Mesendoderm (in vitro differentiated cells): ENCODE measurements at regions not wholly inside any gene's neighbourhood (a gene's known extent, or its start where the extent isn't known, plus 50 kb on each side); places are given as distances from the start of the nearest gene placed in this dataset.
A peak's percentile ranks its signal among the peaks of the same experiment; 100 is the strongest.

Experiments used
- DNase-seq: peaks from one replicate; pipeline ENCODE4 v3.0.0; 2013
- H2AK5ac ChIP-seq: 2 replicates; pipeline ENCODE4 v1.6.1; 2013; ENCODE audit warnings: low read length, inconsistent platforms
- H2BK120ac ChIP-seq: 2 replicates; pipeline ENCODE4 v1.6.1; 2013; ENCODE audit warnings: low read depth, mild to moderate bottlenecking, low read length, moderate library complexity, mixed read lengths
- H2BK15ac ChIP-seq: replicated peaks from 2 replicates; pipeline ENCODE4 v1.6.1; 2013; ENCODE audit warnings: low read depth, mild to moderate bottlenecking, moderate library complexity
- H2BK5ac ChIP-seq: 2 replicates; pipeline ENCODE4 v1.6.1; 2013; ENCODE audit warnings: low read length, inconsistent platforms
- H3K18ac ChIP-seq: 2 replicates; pipeline ENCODE4 v1.6.1; 2013; ENCODE audit warnings: mild to moderate bottlenecking, low read length, mixed read lengths
- H3K23ac ChIP-seq: one replicate; pipeline ENCODE4 v1.6.1; 2013; ENCODE audit warnings: low read length
- H3K27ac ChIP-seq: 2 replicates; pipeline ENCODE4 v1.5.1; 2013; ENCODE audit warnings: low read depth, mild to moderate bottlenecking, inconsistent platforms, low read length, moderate library complexity
- H3K27me3 ChIP-seq: 2 replicates; pipeline ENCODE4 v1.6.1; 2013; ENCODE audit warnings: low read length, control low read depth, mild to moderate bottlenecking, inconsistent platforms; ENCODE audit not compliant: insufficient read depth, poor library complexity
- H3K36me3 ChIP-seq: 2 replicates; pipeline ENCODE4 v1.6.1; 2013; ENCODE audit warnings: low read length, inconsistent platforms; ENCODE audit not compliant: control insufficient read depth, insufficient read depth
- H3K4ac ChIP-seq: one replicate; pipeline ENCODE4 v1.6.1; 2013; ENCODE audit warnings: low read depth, mild to moderate bottlenecking, low read length, moderate library complexity
- H3K4me1 ChIP-seq: 2 replicates; pipeline ENCODE4 v1.6.1; 2013; ENCODE audit warnings: low read depth, low read length, inconsistent platforms; ENCODE audit not compliant: control insufficient read depth
- H3K4me2 ChIP-seq: 2 replicates; pipeline ENCODE4 v1.6.1; 2013; ENCODE audit warnings: low read length
- H3K4me3 ChIP-seq: 2 replicates; pipeline ENCODE4 v1.5.1; 2013; ENCODE audit warnings: mild to moderate bottlenecking, low read length
- H3K56ac ChIP-seq: one replicate; pipeline ENCODE4 v1.6.1; 2013; ENCODE audit warnings: low read length
- H3K79me1 ChIP-seq: 2 replicates; pipeline ENCODE4 v1.6.1; 2013; ENCODE audit warnings: low read length, inconsistent platforms
- H3K79me2 ChIP-seq: 2 replicates; pipeline ENCODE4 v1.6.1; 2013; ENCODE audit warnings: mild to moderate bottlenecking, low read length; ENCODE audit not compliant: control insufficient read depth, insufficient read depth
- H3K9ac ChIP-seq: 2 replicates; pipeline ENCODE4 v1.6.1; 2013; ENCODE audit warnings: low read length, inconsistent platforms
- H4K5ac ChIP-seq: one replicate; pipeline ENCODE4 v1.6.1; 2013; ENCODE audit warnings: low read length
- H4K8ac ChIP-seq: one replicate; pipeline ENCODE4 v1.6.1; 2013; ENCODE audit warnings: low read depth, mild to moderate bottlenecking, control low read depth, low read length, moderate library complexity
- WGBS: extraction: QIAGEN DNeasy Blood & Tissue Kit; methylation state at CpG from one replicate; pipeline ENCODE4 v1.1.7; 2013; ENCODE audit warnings: low lambda C conversion rate, missing lambda C conversion rate; ENCODE audit not compliant: insufficient coverage; ENCODE audit errors: extremely low coverage; 5-methylcytosine and 5-hydroxymethylcytosine counted together

DNA sequence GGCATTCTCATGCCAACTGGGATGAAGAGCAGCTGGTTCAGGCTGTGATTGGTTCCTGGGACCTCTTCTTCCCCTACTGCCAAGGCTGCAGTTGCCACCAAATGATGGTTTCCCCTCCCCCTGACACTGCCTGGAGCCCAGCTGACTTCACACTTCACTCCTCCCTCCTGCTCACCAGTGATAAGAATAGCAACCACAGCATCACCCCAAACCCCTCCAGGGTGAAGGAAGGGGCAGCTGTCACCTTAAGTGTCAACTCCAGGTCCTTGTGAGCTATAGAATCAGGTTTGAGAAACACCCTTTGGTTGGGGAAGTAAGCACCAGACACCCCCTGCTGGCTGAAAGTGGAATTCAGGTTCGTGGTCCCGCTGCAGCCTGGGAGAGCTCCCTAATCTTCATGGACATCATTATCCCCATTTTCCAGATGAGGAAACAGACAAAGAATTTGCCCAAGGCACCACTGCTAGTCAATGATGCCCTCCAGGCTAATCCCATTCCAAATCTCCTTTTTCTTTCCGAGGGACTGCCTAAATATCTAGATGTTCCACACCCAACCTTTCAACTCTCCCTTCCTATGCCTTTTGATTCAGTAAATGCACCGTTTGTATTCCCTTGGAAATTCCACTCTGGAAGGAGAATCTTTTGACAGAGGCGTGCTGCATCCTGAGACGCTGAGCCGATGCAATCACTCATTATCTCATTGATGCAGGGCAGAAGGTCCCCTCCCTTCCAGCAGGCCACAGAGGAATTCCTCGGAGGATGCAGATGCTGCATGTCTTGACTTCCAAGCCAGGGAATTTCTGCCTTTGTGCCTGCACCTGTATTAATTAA is 50.6 kb upstream of the UQCRFS1 start:
- no peak overlapping the region for H3K4me3 ChIP-seq
- H3K4ac ChIP-seq = no peak overlapping the region
- no peaks in the 10 kb centered on the region for H3K79me1 ChIP-seq
- H3K9ac ChIP-seq = no peak overlapping the region
- no peak overlapping the region for H2BK5ac ChIP-seq
- H3K4me2 ChIP-seq = no peak overlapping the region
- H3K56ac ChIP-seq = no peak overlapping the region
- H4K5ac ChIP-seq = no peak overlapping the region
- WGBS = no CpG with 5 or more reads among the region's 8 CpGs
- H4K8ac ChIP-seq = no peak overlapping the region
- no peaks in the 10 kb centered on the region for H3K79me2 ChIP-seq
- no peak overlapping the region for H3K27ac ChIP-seq
- no peak overlapping the region for H2AK5ac ChIP-seq
- H3K36me3 ChIP-seq = no peaks in the 10 kb centered on the region
- DNase-seq = peak; percentile 74
- H2BK15ac ChIP-seq = no peak overlapping the region
- H3K27me3 ChIP-seq = no peaks in the 10 kb centered on the region
- no peak overlapping the region for H3K23ac ChIP-seq
- H3K18ac ChIP-seq = no peak overlapping the region
- H2BK120ac ChIP-seq = no peak overlapping the region
- H3K4me1 ChIP-seq = no peaks in the 10 kb centered on the region

DNA sequence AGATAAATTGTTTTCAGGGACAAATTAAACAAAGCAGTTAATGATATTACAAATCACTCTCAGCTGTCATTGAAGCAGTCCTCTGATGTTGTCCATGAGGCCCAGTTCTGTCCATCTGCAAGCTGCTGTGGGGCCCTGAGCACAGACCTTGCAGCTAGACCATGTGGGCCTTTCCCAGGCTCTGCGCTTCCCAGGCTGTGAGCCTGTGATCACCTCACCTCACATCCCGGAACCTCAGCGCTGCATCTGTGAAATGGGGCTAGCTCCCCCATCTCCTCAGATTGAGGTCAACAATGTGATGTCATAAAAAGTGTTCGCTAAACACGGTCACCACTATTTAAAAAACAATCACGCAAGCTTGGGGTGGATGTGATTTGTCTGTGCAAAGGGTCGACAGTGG is 51.9 kb upstream of the UQCRFS1 start:
- Histone ChIP-seq H3K27ac (no peak overlapping the region), H3K4me3 (no peak overlapping the region)

DNA sequence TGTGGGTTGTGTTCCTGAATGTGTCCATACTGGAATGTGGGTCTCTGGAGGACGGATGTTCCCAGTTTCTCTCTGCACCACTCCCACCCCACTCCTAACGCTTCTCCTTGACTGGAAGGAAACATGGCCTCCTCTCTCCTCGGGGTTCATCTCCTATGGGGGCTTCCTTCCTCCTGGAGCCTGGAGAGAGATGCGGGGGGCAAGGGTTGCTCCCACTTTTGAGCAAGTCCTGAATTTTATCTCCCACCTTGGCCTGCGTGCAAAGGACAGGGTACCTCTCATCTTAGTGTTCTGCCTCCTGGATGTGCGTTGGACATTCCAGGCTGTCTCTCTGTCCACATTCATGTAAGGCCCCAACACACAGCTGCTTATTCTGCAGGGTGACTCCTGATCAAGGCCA is 52.5 kb upstream of the UQCRFS1 start:
- no peak overlapping the region for H3K23ac ChIP-seq
- H3K4me2 ChIP-seq = no peak overlapping the region
- no peak overlapping the region for H2BK15ac ChIP-seq
- WGBS = no CpG with 5 or more reads among the region's 6 CpGs
- no peak overlapping the region for H2AK5ac ChIP-seq
- H3K79me1 ChIP-seq = no peaks in the 10 kb centered on the region
- no peak overlapping the region for H4K8ac ChIP-seq
- H3K9ac ChIP-seq = no peak overlapping the region
- no peaks in the 10 kb centered on the region for H3K4me1 ChIP-seq
- H3K27ac ChIP-seq = no peak overlapping the region
- no peaks in the 10 kb centered on the region for H3K27me3 ChIP-seq
- H2BK120ac ChIP-seq = no peak overlapping the region
- H3K18ac ChIP-seq = no peak overlapping the region
- H3K56ac ChIP-seq = no peak overlapping the region
- H4K5ac ChIP-seq = no peak overlapping the region
- no peak for DNase-seq
- H3K36me3 ChIP-seq = no peaks in the 10 kb centered on the region
- H3K79me2 ChIP-seq = no peaks in the 10 kb centered on the region
- H3K4ac ChIP-seq = no peak overlapping the region
- no peak overlapping the region for H2BK5ac ChIP-seq
- no peak overlapping the region for H3K4me3 ChIP-seq

More for the DNA sequence above, 51.9 kb upstream of the UQCRFS1 start:
- no peaks in the 10 kb centered on the region for H3K4me1 ChIP-seq
- H3K18ac ChIP-seq = no peak overlapping the region
- no peak overlapping the region for H2BK5ac ChIP-seq
- no peak overlapping the region for H4K5ac ChIP-seq
- H3K23ac ChIP-seq = no peak overlapping the region
- WGBS = no CpG with 5 or more reads among the region's 7 CpGs
- H3K79me1 ChIP-seq = no peaks in the 10 kb centered on the region
- no peak overlapping the region for H3K9ac ChIP-seq
- H3K27me3 ChIP-seq = no peaks in the 10 kb centered on the region
- no peak for DNase-seq
- no peak overlapping the region for H3K4ac ChIP-seq
- H3K4me2 ChIP-seq = no peak overlapping the region
- no peak overlapping the region for H2AK5ac ChIP-seq
- no peak overlapping the region for H4K8ac ChIP-seq
- no peaks in the 10 kb centered on the region for H3K36me3 ChIP-seq
- no peak overlapping the region for H2BK120ac ChIP-seq
- no peak overlapping the region for H2BK15ac ChIP-seq
- no peak overlapping the region for H3K56ac ChIP-seq
- no peaks in the 10 kb centered on the region for H3K79me2 ChIP-seq

DNA sequence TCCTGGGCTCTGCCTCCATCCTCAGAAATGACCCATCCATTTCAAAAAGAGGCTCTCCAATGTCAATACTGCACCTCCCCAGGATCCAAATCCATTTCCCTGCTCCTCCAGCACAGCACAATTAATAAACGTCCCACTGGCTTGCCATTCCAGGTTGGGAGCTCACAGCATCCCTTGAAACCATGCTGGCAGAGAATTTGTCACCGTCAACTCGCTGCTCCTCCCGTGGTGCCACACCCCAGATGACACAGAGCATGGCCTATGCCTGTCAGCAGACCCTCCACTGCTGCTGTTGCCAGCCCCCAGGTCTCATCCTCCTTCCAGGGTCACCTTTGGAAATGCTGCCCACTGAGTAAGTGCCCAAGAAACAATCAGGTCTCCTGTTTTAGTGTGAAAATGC is 53.0 kb upstream of the UQCRFS1 start:
- Histone ChIP-seq H3K4me2 (no peak overlapping the region), H3K4me3 (no peak overlapping the region), H3K79me1 (no peaks in the 10 kb centered on the region), H2BK15ac (no peak overlapping the region), H4K8ac (no peak overlapping the region), H3K56ac (no peak overlapping the region), H3K18ac (no peak overlapping the region), H3K4me1 (no peaks in the 10 kb centered on the region), H4K5ac (no peak overlapping the region), H3K27ac (no peak overlapping the region), H2BK5ac (no peak overlapping the region), H2AK5ac (no peak overlapping the region), H3K79me2 (no peaks in the 10 kb centered on the region), H3K36me3 (no peaks in the 10 kb centered on the region), H3K27me3 (no peaks in the 10 kb centered on the region), H3K23ac (no peak overlapping the region), H3K4ac (no peak overlapping the region), H3K9ac (no peak overlapping the region), H2BK120ac (no peak overlapping the region)
- no CpG with 5 or more reads among the region's 4 CpGs for WGBS
- DNase-seq = no peak

DNA sequence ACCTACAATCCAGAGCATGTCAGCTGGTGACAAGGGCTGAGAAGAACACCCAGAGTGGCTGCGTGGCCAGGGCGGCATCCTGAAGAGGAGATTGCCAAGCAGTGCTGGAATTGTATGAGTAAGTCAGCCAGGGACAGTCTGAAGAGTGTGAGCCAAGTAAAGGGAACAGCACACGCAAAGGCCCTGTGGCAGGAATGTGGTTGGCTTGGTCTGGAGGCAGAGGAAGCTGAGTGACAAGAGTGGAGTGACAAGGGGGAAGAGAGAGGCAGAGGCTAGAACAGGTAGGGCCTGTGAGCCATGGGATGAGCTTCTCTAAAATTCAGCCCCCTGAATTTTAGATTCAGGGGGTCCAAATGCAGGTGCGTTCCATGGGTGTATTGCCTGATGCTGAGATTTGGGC is 53.7 kb upstream of the UQCRFS1 start:
- no peak overlapping the region for H2BK5ac ChIP-seq
- H3K23ac ChIP-seq = no peak overlapping the region
- no peak overlapping the region for H3K27ac ChIP-seq
- no peak overlapping the region for H4K5ac ChIP-seq
- H3K9ac ChIP-seq = no peak overlapping the region
- H4K8ac ChIP-seq = no peak overlapping the region
- H3K56ac ChIP-seq = no peak overlapping the region
- no peaks in the 10 kb centered on the region for H3K79me1 ChIP-seq
- H3K79me2 ChIP-seq = no peaks in the 10 kb centered on the region
- no peak for DNase-seq
- no peak overlapping the region for H2AK5ac ChIP-seq
- H3K18ac ChIP-seq = no peak overlapping the region
- H2BK120ac ChIP-seq = no peak overlapping the region
- no peaks in the 10 kb centered on the region for H3K27me3 ChIP-seq
- no peaks in the 10 kb centered on the region for H3K4me1 ChIP-seq
- no peaks in the 10 kb centered on the region for H3K36me3 ChIP-seq
- no peak overlapping the region for H2BK15ac ChIP-seq
- WGBS = no CpG with 5 or more reads among the region's 4 CpGs
- no peak overlapping the region for H3K4ac ChIP-seq
- no peak overlapping the region for H3K4me3 ChIP-seq
- no peak overlapping the region for H3K4me2 ChIP-seq

DNA sequence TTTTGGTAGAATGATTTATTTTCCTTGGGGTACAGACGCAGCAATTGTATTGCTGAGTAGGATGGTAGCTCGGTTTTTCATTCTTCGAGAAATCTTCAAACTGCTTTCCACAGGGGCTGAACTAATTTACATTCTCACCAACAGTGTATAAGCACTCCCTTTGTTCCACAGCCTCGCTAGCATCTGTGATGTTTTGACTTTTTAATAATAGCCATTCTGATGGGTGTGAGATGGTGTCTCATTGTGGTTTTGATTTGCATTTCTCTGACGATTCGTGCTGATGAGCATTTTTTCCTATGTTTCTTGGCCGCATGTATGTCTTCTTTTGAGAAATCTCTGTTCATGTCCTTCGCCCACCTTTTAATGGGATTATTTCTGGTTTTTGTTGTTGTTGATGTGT is 54.8 kb upstream of the UQCRFS1 start:
- Histone ChIP-seq H2BK15ac (no peak overlapping the region), H3K9ac (no peak overlapping the region), H3K79me2 (no peaks in the 10 kb centered on the region), H3K4me1 (no peaks in the 10 kb centered on the region), H3K27me3 (no peaks in the 10 kb centered on the region), H3K4me3 (no peak overlapping the region), H3K4me2 (no peak overlapping the region), H3K18ac (no peak overlapping the region), H3K79me1 (no peaks in the 10 kb centered on the region), H2BK120ac (no peak overlapping the region), H2AK5ac (no peak overlapping the region), H3K4ac (no peak overlapping the region), H3K27ac (no peak overlapping the region), H3K23ac (no peak overlapping the region), H3K56ac (no peak overlapping the region), H4K8ac (no peak overlapping the region), H4K5ac (no peak overlapping the region), H3K36me3 (no peaks in the 10 kb centered on the region), H2BK5ac (no peak overlapping the region)
- WGBS = no CpG with 5 or more reads among the region's 8 CpGs
- DNase-seq = no peak
